Breast epithelium (tissue), 4 donors: ENCODE measurements at regions not wholly inside any gene's neighbourhood (a gene's known extent, or its start where the extent isn't known, plus 50 kb on each side); places are given as distances from the start of the nearest gene placed in this dataset.

Experiments used
- DNase-seq, 2 donors: peaks; one replicate each; pipeline ENCODE4 v3.0.0-alpha.2; 2019; ENCODE audit warnings: low spot score in 2 of 2
- H3K27ac ChIP-seq, 2 donors: fragments of 200-600 bp; sonication (generic) in 1 of 2; one replicate each; pipeline ENCODE4 v1.5.1; 2016 to 2019; ENCODE audit warnings: mild to moderate bottlenecking in 1 of 2
- H3K27me3 ChIP-seq, 2 donors: fragments of 200-600 bp; sonication (generic) in 1 of 2; one replicate each; pipeline versions ENCODE4 v1.5.1 to v1.6.0; 2017 to 2019; ENCODE audit warnings: control low read depth in 1 of 2, mild to moderate bottlenecking in 1 of 2
- H3K36me3 ChIP-seq: fragments of 200-600 bp; one replicate; pipeline ENCODE4 v1.5.1; 2019
- H3K4me1 ChIP-seq, 2 donors: fragments of 200-600 bp; sonication (generic); one replicate each; pipeline ENCODE4 v1.5.1; 2016 to 2019; ENCODE audit warnings: control low read depth in 1 of 2
- H3K4me3 ChIP-seq, 3 donors: fragments of 200-600 bp; sonication (generic); 1 replicate in 2 of 3; 2 replicates in 1 of 3; pipeline ENCODE4 v1.5.1; 2016 to 2019; ENCODE audit warnings: mild to moderate bottlenecking in 3 of 3, moderate library complexity in 2 of 3
- H3K9me3 ChIP-seq, 2 donors: fragments of 200-600 bp; sonication (generic) in 1 of 2; one replicate each; pipeline ENCODE4 v1.5.1; 2016 to 2019; ENCODE audit warnings: control low read depth in 1 of 2
- POLR2A ChIP-seq: fragments of 450-650 bp; IDR thresholded peaks from one replicate; pipeline ENCODE4 v1.6.1; 2016; ENCODE audit warnings: antibody characterized with exemption, mild to moderate bottlenecking, moderate library complexity
- POLR2AphosphoS5 ChIP-seq, 3 donors: sonication (generic); formaldehyde crosslinking; IDR thresholded peaks; one replicate each; pipeline ENCODE4 v1.6.1; 2017; ENCODE audit warnings: antibody characterized with exemption in 3 of 3
- intact Hi-C: fragments of 100-400 bp; cut with DNase I; formaldehyde crosslinking; loops from one replicate; pipeline ENCODE4 v1.15.1; 2023; ENCODE audit warnings: low total_unique reads
- TF ChIP-seq, protein P1 (sequence below), 3 donors: fragments of 450-650 bp; IDR thresholded peaks; one replicate each; pipeline ENCODE4 v1.5.1; 2016 to 2017; ENCODE audit warnings: antibody characterized with exemption in 3 of 3, mild to moderate bottlenecking in 3 of 3, moderate library complexity in 3 of 3

DNA sequence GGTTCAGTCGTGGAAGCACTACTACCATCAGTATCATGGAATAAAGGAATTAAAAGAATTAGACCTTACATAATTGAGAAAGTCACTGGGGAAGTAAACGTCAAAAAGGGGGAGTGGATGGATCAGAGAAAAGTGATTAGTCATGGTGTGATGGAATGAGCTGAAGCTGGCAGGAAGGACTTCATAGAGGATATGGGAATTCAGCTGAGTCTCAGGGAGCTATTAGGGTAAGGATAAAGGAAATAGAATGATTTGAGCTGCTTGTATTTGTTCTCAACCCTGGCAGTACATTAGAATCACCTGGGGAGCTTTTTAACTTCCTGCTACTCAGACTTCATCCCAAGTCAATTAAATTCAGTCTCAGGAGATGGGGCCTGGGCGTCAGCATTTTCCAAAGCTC, 53.4 kb upstream of the SETBP1 start:
- Histone ChIP-seq H3K27me3 (no peaks in the 10 kb centered on the region), H3K4me3 (no peak overlapping the region), H3K9me3 (no peaks in the 10 kb centered on the region), H3K4me1 (no peaks in the 10 kb centered on the region), H3K27ac (no peak overlapping the region), H3K36me3 (no peaks in the 10 kb centered on the region)
- TF ChIP-seq POLR2AphosphoS5 (IDR thresholded peaks at IDR 0.05), result no peak
- TF ChIP-seq POLR2A, result no peak
- TF ChIP-seq, protein P1, sequence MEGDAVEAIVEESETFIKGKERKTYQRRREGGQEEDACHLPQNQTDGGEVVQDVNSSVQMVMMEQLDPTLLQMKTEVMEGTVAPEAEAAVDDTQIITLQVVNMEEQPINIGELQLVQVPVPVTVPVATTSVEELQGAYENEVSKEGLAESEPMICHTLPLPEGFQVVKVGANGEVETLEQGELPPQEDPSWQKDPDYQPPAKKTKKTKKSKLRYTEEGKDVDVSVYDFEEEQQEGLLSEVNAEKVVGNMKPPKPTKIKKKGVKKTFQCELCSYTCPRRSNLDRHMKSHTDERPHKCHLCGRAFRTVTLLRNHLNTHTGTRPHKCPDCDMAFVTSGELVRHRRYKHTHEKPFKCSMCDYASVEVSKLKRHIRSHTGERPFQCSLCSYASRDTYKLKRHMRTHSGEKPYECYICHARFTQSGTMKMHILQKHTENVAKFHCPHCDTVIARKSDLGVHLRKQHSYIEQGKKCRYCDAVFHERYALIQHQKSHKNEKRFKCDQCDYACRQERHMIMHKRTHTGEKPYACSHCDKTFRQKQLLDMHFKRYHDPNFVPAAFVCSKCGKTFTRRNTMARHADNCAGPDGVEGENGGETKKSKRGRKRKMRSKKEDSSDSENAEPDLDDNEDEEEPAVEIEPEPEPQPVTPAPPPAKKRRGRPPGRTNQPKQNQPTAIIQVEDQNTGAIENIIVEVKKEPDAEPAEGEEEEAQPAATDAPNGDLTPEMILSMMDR (IDR thresholded peaks at IDR 0.05), result no peak
- DNase-seq, result no peak
- intact Hi-C loops, result no loop called here

DNA sequence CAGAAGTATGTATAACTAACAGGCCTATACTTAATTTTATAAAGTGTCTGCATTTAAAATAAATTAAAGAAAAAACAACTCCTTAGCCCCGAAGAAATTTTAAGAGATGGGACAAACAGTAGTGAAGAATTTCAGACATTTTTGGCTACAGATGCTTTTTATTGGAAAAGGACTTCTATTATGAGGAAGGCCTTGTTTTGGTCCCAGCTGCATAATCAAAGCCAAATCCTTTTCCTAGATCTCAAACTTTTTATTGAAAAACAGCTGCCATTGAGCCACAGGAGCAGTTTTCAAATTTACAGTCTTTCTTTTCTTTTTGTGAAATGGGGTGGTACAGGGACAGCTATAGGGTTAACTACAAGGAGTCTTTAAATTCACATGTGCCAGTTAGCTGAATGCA, 51.3 kb upstream of the SETBP1 start:
- no peak for TF ChIP-seq POLR2AphosphoS5 (IDR thresholded peaks at IDR 0.05)
- TF ChIP-seq, protein P1 (IDR thresholded peaks at IDR 0.05), result no peak
- TF ChIP-seq POLR2A, result no peak
- Histone ChIP-seq H3K4me3 (no peak overlapping the region), H3K27ac (no peak overlapping the region), H3K36me3 (no peaks in the 10 kb centered on the region), H3K4me1 (no peaks in the 10 kb centered on the region), H3K27me3 (no peaks in the 10 kb centered on the region), H3K9me3 (no peaks in the 10 kb centered on the region)
- DNase-seq, result no peak
- intact Hi-C loops, result no loop called here

DNA sequence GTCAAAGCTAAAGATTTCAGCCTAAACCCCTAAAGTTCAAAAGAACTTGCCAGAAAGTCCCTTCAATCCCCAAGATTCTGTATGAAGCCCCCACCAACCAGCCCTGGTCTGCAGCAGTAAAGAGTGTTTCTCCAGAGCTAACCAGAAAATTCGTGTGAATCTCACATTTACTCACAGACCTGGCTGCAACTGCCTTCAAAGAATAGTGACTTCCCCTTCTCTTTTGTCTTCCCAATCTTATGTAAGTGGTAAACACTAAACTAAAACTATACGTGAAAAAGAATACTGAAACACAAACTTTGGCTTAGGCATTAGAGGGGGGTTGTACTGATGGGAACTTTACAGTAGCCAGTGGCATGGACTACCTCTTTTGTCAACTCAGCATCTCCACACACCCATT, 50.6 kb upstream of the SETBP1 start:
- no peak for DNase-seq
- Histone ChIP-seq H3K36me3 (no peaks in the 10 kb centered on the region), H3K9me3 (no peaks in the 10 kb centered on the region), H3K4me1 (no peaks in the 10 kb centered on the region), H3K27me3 (no peaks in the 10 kb centered on the region), H3K27ac (no peak overlapping the region), H3K4me3 (no peak overlapping the region)
- intact Hi-C loops, result no loop called here
- TF ChIP-seq POLR2AphosphoS5 (IDR thresholded peaks at IDR 0.05) (no peak), POLR2A (no peak)
- TF ChIP-seq, protein P1 (IDR thresholded peaks at IDR 0.05), result no peak
